ENCODE measurements at regions not wholly inside any gene's neighbourhood (a gene's known extent, or its start where the extent isn't known, plus 50 kb on each side); places are given as distances from the start of the nearest gene placed in this dataset.
"Not testable (repeated sequence)": the region's sequence is repeated elsewhere in the genome, so short reads cannot be mapped to it uniquely, and the experiment has no call there.

- in situ Hi-C loops (cut with MboI; ENCODE audit: low sequenced_read_pairs): no loop called here
Observed at GRCh38 chr12:91249518-91250272, 67.1 kb upstream of the DCN start.

GRCh38 chr12:91249054-91249453, 66.4 kb upstream of the DCN start:
- in situ Hi-C loops (cut with MboI; ENCODE audit: low sequenced_read_pairs): no loop called here

- in situ Hi-C loops (cut with MboI; ENCODE audit: low sequenced_read_pairs): not testable (repeated sequence)
Observed at GRCh38 chr12:91243177-91243576, 60.6 kb upstream of the DCN start.

GRCh38 chr12:91241756-91242155, 59.1 kb upstream of the DCN start:
- in situ Hi-C loops (cut with MboI; ENCODE audit: low sequenced_read_pairs): no loop called here

- in situ Hi-C loops (cut with MboI; ENCODE audit: low sequenced_read_pairs): no loop called here
Observed at GRCh38 chr12:91240386-91241095, 57.9 kb upstream of the DCN start.

GRCh38 chr12:91239481-91239880, 56.9 kb upstream of the DCN start:
- in situ Hi-C loops (cut with MboI; ENCODE audit: low sequenced_read_pairs): no loop called here
